Ovary (tissue), 3 donors: ENCODE measurements at regions not wholly inside any gene's neighbourhood (a gene's known extent, or its start where the extent isn't known, plus 50 kb on each side); places are given as distances from the start of the nearest gene placed in this dataset.

Experiments
- CTCF ChIP-seq, 3 donors: fragments of 450-650 bp in 2 of 3; fragments of 200-600 bp in 1 of 3; IDR thresholded peaks; one replicate each; pipeline versions ENCODE4 v1.5.1 to v1.8.0; 2016 to 2022; ENCODE audit warnings: antibody characterized with exemption in 3 of 3, mild to moderate bottlenecking in 1 of 3
- POLR2A ChIP-seq: fragments of 450-650 bp; IDR thresholded peaks from one replicate; pipeline ENCODE4 v1.6.1; 2017; ENCODE audit warnings: antibody characterized with exemption, mild to moderate bottlenecking, moderate library complexity
- donor health status: DM: no; HTN: no; CAD: no.

- TF ChIP-seq CTCF (IDR thresholded peaks at IDR 0.05) = no peak
- TF ChIP-seq POLR2A = no peak
Measured at GRCh38 chr22:25488244-25489020, 76.0 kb upstream of the GRK3 start.
